ENCODE measurements at regions not wholly inside any gene's neighbourhood (a gene's known extent, or its start where the extent isn't known, plus 50 kb on each side); places are given as distances from the start of the nearest gene placed in this dataset.

DNA sequence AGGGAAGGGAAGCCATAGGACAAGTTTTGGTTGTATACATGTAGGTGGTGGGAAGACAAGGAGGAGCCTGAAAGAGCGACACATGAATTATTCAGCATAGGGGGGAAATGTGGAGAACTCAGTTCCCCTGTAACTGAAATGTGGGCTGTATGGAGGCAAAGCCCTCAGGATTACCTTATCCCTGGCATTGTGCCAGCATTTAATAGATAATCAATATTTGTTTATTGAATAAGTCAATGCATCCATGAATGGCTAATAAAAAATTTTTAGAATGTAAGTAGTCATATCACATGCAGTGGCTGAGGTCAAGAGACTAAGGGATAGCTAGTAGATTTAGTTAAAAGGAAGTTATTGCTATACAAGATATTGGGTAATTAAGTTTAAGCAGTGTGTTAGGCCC is 232.4 kb downstream of the SNAPC1 start:
- TF ChIP-seq, protein P1, sequence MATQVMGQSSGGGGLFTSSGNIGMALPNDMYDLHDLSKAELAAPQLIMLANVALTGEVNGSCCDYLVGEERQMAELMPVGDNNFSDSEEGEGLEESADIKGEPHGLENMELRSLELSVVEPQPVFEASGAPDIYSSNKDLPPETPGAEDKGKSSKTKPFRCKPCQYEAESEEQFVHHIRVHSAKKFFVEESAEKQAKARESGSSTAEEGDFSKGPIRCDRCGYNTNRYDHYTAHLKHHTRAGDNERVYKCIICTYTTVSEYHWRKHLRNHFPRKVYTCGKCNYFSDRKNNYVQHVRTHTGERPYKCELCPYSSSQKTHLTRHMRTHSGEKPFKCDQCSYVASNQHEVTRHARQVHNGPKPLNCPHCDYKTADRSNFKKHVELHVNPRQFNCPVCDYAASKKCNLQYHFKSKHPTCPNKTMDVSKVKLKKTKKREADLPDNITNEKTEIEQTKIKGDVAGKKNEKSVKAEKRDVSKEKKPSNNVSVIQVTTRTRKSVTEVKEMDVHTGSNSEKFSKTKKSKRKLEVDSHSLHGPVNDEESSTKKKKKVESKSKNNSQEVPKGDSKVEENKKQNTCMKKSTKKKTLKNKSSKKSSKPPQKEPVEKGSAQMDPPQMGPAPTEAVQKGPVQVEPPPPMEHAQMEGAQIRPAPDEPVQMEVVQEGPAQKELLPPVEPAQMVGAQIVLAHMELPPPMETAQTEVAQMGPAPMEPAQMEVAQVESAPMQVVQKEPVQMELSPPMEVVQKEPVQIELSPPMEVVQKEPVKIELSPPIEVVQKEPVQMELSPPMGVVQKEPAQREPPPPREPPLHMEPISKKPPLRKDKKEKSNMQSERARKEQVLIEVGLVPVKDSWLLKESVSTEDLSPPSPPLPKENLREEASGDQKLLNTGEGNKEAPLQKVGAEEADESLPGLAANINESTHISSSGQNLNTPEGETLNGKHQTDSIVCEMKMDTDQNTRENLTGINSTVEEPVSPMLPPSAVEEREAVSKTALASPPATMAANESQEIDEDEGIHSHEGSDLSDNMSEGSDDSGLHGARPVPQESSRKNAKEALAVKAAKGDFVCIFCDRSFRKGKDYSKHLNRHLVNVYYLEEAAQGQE (IDR thresholded peaks at IDR 0.05; ENCODE audit: borderline replicate concordance in 1 of 2, low read depth in 1 of 2, low read length in 2 of 2) = no peak
- TF ChIP-seq NCOR1 (IDR thresholded peaks at IDR 0.05; ENCODE audit: borderline replicate concordance, low read length) (no peak), POLR2AphosphoS2 (IDR thresholded peaks at IDR 0.05; ENCODE audit: low read depth, low read length) (no peak), ZNF333 (CRISPR knock-in tag; IDR thresholded peaks at IDR 0.05; ENCODE audit: borderline replicate concordance) (no peak)

Measured in HepG2 (cell line).